Stomach (tissue), 4 donors: ENCODE measurements at regions not wholly inside any gene's neighbourhood (a gene's known extent, or its start where the extent isn't known, plus 50 kb on each side); places are given as distances from the start of the nearest gene placed in this dataset.
"Not testable (repeated sequence)": the region's sequence is repeated elsewhere in the genome, so short reads cannot be mapped to it uniquely, and the experiment has no call there.

Source experiments
- EP300 ChIP-seq: sonication (generic); formaldehyde crosslinking; IDR thresholded peaks from one replicate; pipeline ENCODE4 v1.6.1; 2017; ENCODE audit warnings: antibody characterized with exemption
- POLR2A ChIP-seq, 4 donors: fragments of 450-650 bp; IDR thresholded peaks; one replicate each; pipeline ENCODE4 v1.6.1; 2016; ENCODE audit warnings: antibody characterized with exemption in 4 of 4, control low read depth in 2 of 4, mild to moderate bottlenecking in 1 of 4, moderate library complexity in 1 of 4
- TF ChIP-seq, protein P1 (sequence below), 7 experiments: fragments of 450-650 bp in 4 of 7; fragments of 200-600 bp in 3 of 7; sonication (generic) in 3 of 7; IDR thresholded peaks; one replicate each; pipeline ENCODE4 v1.5.1; 2016 to 2019; ENCODE audit warnings: antibody characterized with exemption in 7 of 7, control low read depth in 2 of 7, mild to moderate bottlenecking in 1 of 7

DNA sequence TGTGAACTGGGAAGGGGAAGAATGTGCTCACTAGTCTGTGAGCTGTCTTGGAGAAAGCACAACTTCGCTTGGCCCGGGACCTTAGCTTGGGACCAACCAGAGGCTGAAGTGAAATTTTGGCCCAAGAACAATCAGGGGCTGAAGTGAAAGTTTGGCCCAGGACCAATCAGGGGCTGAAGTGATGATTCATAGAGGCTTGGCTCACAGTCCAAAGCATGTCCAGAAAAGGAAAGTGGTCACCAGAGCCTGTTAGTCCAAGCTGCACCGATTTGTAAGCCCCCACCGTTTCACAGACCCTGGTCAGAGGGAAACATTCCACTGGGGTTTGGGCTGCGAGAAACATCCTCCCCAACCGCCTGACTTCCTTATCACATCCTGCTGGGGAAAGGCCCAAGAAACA lies 763.3 kb downstream of the SPATA31A7 start:
- not testable (repeated sequence) for TF ChIP-seq POLR2A (IDR thresholded peaks at IDR 0.05); EP300
- TF ChIP-seq, protein P1, sequence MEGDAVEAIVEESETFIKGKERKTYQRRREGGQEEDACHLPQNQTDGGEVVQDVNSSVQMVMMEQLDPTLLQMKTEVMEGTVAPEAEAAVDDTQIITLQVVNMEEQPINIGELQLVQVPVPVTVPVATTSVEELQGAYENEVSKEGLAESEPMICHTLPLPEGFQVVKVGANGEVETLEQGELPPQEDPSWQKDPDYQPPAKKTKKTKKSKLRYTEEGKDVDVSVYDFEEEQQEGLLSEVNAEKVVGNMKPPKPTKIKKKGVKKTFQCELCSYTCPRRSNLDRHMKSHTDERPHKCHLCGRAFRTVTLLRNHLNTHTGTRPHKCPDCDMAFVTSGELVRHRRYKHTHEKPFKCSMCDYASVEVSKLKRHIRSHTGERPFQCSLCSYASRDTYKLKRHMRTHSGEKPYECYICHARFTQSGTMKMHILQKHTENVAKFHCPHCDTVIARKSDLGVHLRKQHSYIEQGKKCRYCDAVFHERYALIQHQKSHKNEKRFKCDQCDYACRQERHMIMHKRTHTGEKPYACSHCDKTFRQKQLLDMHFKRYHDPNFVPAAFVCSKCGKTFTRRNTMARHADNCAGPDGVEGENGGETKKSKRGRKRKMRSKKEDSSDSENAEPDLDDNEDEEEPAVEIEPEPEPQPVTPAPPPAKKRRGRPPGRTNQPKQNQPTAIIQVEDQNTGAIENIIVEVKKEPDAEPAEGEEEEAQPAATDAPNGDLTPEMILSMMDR (IDR thresholded peaks at IDR 0.05) = not testable (repeated sequence)
